ENCODE measurements at regions not wholly inside any gene's neighbourhood (a gene's known extent, or its start where the extent isn't known, plus 50 kb on each side); places are given as distances from the start of the nearest gene placed in this dataset.
"Not testable (repeated sequence)": the region's sequence is repeated elsewhere in the genome, so short reads cannot be mapped to it uniquely, and the experiment has no call there.

DNA sequence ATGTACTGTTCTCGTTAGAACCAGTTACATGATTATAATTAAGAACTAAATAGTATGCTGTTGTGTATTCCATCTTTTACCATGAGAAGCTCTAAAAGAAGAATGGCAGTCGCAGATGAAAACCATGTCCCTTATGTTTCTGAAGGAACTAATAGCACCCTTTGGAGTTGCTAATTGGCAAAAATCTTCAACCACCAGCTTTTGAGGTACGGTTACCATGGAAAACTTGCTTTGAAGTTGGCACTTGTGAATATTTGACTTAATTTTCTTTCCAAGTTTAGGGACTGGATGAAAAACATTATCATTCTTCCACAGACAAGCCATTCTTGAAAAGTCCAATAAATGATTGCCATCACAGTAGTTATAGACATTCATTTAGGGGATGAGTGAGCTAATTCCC, 666.6 kb upstream of the ROBO1 start:
- DNase-seq = no peak

DNA sequence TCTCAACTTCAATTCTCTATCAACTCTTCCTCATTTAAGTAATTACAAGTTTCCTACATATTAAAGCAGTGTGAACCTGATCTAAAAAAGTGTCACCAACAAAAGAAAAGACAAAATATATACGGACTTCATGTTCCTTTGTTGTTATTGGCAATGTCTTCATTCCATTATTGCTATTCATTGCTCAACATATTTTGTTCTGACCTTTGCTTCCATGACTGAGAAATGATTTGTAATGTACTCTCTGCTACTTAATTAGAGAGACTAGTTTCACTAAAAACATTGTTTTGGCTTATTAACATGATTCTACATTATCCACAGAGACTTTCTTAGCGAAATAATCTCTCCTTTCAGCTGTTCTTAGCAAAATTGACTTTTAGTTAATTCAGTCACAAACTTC, 657.2 kb upstream of the ROBO1 start:
- DNase-seq = no peak

DNA sequence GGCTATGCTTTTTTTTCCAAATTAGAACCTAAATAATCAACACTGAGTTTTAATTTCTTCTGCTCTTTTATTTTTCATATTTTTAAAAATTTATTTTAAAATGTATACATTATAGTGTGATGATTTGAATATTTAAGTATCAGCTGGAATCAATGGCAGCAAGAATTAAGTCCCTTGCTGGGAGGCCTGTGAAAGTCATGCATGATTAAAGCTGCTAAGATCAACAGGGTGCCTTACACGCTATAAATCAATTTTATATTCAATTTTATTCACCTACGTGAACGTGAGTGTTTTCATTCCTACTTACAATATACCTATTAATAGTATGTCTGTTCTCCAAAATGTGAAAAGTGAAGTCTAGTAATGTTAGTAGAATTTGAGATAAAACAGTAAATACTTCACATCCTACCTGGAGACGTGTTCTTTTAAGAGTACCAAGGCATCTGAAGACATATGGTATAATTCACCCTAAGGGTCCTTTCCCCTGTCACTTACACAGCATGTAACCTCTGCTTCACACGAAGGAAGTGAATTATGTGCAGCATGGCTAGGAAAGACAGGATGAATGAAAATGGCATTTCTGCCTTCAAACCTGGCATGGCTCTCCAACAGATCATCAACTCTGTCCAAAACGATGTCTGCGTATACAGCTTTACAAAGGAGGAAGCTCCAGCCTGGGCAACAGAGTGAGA, 640.4 kb upstream of the ROBO1 start:
- no peak for DNase-seq

DNA sequence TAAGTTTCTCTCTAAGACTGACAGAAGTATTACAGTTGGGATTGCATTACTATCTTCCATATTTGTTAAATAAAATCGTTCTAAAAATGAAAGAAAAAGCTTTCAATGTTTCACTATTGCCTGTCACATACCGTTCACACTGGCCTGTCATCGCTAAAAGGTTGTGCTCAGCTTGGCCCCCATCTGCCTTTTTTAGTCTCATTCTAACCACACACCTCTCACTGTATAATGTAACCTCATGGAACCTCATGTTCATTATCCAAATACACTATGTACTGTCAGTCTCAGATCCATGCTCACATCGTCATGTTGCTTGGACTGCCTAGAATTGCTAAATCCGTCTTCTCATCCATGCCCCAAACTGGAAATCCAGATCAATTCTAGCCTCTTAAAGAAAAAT, 637.8 kb upstream of the ROBO1 start:
- no peak for DNase-seq

DNA sequence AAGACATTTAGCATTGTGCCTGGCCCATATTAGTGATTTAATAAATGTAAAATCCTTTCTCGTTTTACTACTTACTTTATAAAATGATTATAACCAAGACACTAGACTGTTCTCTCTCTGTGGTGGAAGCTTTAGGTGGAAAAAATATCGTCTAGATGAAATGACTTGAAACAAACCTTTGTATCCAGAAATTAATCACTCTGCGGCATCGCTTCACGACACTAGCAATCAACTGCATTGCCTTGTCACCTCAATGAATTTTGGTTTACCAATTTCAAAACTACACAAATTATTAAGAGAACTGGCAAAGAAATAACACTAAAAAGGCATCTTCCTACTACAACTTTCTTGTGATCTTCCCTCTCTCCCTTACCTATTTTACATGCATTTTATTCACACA, 627.2 kb upstream of the ROBO1 start:
- DNase-seq = no peak

DNA sequence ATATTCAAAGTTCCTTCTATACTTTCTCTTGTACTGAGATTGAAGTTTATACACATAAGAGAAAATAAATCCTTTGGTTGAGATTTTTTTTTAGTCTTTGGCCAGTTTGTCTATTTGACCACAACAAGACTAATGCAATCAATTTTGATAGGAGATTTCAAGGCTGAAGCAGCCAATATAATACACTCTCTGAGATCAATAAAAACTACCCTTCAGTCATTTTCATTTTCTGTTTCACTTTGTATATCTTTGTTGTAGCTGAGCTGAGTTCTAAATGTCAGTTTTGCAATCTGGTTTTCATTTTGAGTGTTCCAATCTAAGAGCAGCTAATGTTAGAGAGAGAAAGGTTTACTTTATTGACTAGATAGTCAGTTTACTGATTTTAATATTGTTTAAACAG, 623.8 kb upstream of the ROBO1 start:
- no peak for DNase-seq

DNA sequence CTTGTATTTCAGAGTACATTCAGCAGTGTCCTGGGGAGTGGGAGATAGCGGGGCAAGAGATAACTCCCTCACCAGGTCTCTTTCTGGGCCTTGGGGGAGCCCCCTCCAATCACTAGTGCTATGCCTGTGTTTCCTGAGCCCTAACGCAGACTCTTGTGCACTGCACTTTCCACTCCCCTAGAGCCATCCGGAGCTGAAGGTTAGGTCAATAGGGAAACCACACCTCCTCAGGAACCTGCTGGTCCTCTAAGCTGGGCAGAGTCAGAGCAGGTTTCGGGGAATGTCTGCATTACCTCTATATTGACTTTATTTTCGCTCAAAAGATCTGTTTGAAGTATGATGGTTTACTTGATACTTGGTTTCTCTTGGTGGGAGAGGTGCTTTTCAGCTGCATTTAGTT, 617.0 kb upstream of the ROBO1 start:
- DNase-seq = no peak

DNA sequence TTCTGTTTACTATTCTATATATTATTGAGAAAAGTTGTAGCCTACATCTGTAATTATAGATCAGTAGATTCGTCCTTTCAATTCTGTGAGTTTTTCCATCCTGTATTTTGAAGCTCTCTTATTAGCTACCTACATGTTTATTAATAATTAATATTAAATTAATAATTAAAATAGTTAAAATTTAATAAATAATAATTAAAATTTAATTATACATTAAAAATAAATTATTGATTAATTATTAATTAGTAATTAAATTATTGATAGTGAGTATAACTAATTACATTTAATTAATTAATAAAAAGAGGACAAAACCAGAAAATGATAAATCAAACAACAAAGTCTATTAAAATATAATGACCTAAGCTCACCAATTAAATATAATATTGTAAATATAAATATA, 606.6 kb upstream of the ROBO1 start:
- DNase-seq = no peak

DNA sequence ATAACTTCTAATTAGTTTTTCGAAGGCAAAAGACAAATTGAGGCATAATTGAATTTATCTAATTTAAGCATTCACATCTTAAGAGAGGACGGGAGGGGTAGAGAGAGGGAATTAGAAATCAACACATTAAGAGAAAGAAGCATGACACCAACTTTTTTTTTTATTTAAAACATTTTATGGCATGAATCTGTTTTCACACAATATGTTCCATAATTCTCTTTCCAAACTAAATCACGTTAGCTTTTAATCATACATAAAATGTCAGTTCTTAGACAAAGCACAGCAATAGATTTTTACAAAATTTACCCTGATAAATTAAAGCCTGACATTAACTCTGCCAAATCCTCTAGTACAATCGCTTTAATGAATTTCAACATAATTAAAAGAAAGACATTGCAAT, 600.8 kb upstream of the ROBO1 start:
- DNase-seq = no peak

DNA sequence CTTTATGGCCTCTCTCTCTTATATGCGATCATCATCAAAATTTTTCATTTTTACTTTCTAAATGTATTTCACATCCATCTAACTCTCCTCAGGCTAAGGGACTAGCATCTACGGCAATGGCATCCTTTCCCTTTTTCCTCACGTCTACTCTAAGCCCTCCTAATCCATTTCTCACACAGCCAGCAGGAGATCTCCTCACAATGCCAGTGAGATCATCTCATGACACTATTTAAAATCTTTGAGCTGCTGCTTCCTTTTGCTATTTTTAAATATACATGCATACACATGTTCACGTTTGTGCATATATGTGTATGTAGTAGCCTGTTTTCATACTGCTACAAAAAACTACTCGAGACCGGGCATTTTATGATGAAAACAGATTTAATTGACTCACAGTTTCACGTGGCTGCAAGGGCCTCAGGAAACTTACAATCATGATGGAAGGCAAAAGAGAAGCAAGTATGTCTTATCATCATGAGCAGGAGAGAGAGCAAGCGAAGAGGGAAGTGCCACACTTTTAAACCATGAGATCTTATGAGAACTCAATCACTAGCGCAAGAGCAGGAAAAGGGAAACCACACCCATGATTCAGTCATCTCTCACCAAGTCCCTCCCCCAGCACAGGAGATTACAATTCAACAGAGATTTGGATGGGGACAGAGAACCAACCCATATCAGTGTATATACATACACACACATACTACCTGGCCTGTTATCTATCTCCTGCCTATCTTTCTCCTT, 599.2 kb upstream of the ROBO1 start:
- DNase-seq = no peak

DNA sequence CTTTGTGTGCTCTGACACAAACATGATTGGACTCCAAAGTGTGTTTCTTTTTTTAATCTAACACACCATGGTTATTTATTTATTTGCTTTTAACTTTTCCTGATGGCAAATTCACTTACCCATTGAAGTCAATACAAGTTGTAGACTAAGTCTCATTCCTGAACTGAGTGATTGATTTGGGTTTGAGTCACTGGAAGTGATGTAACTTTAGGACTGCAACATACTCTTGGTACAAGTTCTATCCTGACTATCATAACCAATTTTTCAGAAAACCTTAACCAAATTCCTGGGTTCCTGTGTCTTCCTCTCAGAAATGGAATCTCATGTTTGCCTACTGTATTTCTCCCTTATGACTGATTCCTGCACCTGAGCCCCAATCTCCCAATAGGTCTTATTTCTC, 590.0 kb upstream of the ROBO1 start:
- no peak for DNase-seq

DNA sequence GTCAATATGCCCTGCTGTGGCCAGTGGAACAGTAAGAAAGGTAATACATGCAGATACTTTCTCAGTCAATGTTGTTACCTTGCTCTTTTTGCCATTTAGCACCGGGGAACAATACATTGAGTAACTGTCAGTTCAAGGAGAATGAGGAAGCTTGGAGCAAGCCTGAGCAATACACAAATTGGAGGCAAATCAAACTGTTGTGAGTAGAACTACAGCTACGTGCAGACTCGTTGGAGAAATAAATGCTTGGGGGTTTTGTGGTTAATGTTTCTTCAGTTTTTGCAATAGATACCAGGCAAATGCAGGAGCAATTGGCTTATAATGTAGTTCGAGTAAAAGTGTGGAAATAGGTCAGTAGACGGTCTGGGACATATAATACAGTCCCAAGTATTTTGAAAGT, 587.3 kb upstream of the ROBO1 start:
- DNase-seq = no peak

DNA sequence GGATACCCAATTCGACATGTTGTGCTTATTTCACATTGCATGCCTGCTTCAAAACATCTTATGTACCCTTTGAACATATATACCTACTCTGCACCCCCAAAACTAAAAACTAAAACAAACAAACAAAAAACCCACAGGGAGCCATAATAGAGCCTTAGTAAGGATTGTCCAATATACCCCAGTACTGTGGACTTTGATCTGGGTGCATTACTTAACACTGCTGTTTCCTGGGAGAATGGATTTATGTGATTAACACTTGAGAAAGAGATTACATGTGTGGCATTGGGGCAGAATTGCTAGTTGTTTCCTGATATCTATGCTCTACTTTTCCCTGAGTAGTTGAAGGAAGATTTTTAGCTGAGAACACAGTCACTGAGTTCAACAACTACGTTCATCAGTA, 583.4 kb upstream of the ROBO1 start:
- DNase-seq = no peak

DNA sequence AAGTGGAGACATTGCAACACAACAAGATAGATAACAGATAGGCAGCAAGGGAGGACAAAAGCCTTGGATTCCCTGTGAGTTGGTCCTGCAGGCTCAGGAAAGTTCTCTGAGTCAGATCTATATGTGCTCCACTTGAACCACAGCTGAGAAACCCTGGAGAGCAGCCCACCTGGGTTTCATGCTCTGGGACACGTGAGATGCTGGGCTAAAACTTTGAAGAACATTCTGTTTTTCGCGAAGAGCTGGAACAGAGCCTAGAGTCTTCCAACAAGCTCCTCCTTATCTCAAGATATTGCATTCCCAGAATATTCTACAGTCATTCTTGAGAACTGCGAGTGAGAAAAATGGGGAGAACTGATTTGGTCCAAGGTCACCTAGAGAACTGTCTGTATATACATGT, 583.0 kb upstream of the ROBO1 start:
- no peak for DNase-seq

DNA sequence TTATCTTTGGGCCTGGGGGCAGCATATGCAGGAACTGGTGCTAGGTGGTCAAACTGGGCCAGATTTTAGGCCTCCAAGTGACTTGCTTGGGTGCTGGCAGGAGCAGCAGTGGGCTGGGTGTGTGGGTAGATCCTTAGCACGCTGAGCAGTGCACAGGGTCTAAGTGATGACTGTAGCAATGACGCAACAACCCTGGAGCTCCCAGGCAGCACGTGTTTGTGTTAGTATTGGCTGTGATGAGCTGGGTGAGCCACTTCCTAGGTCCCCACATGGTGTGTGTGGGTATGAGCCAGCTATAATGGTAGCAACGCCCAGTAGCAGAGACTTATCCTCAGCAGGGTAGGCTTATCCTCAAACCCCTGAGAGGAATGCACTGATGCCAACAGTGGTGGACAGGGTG, 570.6 kb upstream of the ROBO1 start:
- DNase-seq = no peak

DNA sequence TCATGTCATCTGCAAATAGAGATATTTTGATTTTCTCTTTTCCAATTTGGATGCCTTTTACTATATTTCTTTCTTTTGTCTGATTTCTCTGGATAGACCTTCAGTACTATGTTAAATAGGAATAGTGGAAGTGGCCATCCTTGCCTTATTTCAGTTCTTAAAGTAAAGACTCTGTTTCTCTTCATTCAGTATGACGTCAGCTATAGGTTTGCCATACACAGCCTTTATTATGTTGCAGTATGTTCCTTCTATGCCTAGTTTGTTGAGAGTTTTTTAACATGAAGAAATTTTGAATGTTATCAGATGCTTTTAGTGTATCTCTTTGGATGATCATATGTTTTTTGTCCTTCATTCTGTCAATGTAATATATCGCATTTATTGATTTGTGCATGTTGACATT, 566.7 kb upstream of the ROBO1 start:
- DNase-seq = no peak

DNA sequence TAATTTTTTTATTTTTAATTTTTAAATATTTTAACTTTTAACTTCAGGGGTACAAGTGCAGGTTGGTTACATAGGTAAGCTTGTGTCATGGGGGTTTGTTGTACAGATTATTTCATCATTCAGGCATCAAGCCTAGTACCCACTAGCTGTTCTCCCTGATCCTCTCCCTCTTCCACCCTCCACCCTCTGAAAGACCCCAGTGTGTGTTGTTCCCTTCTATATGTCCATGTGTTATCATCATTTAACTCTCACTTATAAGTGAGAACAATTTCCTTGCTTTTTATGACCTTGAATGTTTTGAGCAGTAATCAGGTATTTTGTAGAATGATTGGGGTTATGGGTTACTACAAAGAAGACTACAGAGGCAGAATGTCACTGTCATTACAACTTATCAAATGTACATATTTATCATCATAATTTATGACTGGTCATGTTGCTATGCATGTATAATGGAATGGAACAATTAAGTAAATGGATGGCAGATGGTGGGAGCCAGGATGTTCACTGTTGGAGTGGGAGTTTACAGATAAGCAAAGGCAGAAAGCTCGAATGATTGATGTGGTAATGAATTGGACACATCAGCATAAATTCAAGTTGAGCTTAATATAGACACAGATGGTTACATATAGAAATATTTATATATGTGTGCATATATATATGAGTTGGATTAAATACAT, 563.8 kb upstream of the ROBO1 start:
- DNase-seq = no peak

DNA sequence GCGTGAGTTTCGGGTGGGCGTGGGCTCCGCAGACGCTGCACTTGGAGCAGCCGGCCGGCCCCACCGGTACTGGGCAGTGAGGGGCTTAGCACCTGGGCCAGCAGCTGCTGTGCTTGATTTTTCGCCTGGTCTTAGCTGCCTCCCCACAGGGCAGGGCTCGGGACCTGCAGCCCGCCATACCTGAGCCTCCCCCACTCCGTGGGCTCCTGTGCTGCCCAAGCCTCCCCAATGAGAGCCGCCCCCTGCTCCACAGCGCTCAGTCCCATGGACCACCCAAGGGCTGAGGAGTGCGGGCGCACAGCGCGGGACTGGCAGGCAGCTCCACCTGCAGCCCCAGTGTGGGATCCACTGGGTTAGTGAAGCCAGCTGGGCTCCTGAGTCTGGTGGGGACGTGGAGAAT, 546.7 kb upstream of the ROBO1 start:
- DNase-seq = not testable (repeated sequence)

DNA sequence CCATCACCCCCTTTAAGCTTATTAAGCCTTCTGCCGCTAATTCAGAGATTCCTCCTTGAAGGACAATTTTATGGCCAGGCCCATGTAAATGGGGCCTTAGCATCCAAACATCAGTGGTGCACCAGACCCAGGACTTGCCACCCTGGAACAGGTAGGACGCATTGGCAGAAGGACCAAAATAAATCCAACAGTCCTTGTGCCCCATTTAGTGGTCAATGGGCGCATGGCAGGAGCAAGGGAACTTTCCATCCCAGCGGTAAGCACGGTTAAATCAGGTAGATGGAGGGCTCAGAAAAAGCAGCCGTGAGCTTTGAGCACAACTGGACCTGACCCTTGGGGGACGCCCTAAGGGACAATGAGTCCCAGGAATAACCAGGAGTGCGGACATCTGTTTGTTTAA, 540.8 kb upstream of the ROBO1 start:
- no peak for DNase-seq

DNA sequence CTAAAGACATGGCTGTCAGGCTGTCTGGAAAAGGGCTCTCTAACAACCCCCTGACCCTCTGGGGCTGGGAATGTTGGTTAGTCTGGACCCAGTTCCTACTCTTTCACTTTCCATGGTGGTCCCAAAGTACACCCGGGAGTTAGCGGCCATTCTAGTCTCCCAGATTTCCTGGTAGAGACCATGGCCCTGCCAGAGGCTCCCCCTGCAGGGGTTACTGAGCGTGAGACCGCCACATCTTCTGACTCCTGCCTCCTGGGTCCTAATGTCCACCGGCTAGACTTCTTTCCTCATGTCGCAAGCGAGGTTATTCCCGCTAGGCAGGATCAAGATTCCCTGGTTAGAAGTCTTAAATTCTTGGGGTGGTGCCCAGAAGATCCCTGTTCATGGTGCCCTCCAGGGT, 540.0 kb upstream of the ROBO1 start:
- no peak for DNase-seq

DNA sequence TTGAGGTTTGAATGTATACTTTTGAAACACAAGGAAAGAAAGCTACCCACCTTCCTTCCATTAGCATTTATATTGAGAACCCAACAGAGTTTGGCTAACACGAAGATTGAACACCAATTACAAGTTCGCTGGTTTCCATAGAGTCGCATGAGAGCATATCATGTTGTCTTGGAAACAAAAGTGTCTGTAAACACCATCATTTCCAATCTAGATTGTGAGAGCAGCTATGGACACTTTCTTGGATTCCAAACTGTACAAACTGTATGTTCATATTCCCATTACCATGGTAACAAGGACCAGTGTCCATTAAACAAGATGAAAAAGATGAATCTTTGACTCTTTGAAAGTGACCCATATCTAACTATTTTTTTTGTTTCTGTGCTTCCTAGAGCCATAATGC, 529.9 kb upstream of the ROBO1 start:
- DNase-seq = no peak

DNA sequence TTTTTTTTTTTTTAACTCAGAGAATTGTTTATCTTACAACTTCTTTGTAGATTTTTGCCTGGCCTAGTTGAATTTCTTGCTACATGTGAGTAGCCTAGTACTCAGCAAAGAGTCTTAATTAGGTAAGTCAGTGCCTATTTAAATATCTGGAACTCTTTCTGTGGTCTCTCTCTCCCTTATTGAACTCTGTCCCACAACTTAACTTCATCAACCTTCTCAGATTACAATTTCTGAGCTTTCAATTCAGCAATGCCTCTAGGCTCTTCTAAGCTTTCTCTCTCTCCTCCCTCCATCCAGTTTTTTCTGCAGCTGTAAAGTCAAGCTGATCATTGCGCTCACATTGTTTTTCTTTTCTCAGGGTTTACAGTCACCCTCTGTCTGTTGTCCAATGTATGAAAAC, 517.6 kb upstream of the ROBO1 start:
- DNase-seq = no peak

DNA sequence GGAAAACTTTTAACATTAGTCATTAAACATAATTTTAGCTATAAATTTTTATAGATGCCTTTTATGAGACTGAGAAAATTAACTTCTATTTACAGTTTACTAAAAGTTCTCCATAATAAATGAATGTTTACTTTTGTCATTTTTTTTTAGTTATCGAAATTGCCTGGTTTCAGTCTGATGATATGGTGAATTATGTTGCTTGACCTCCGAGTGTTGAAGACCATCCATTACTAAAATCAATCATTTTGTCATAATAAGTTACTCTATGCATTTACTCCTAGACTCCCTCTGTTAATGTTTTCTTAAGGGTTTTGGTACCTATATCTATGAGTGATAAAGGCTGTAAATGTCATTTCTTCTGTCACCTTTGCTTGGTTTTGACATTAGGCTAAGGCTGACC, 516.0 kb upstream of the ROBO1 start:
- no peak for DNase-seq

DNA sequence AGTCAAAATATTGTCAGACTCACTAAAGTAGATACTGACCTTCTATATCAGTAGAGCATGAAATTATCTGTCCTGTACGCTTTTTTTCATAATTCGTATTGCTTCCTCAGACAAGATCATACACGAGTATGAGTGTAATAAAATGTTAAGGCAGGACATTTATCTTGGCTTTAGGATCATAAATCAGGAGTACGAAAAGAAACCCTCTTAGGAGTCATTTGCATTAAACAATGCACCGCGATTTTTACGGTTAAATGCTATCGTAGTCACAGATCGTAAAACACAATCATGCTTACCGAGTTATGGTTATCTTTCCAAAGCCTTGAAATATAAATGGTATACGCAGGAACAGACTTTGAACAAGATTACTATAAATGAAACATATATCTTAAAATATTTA, 510.3 kb upstream of the ROBO1 start:
- no peak for DNase-seq

DNA sequence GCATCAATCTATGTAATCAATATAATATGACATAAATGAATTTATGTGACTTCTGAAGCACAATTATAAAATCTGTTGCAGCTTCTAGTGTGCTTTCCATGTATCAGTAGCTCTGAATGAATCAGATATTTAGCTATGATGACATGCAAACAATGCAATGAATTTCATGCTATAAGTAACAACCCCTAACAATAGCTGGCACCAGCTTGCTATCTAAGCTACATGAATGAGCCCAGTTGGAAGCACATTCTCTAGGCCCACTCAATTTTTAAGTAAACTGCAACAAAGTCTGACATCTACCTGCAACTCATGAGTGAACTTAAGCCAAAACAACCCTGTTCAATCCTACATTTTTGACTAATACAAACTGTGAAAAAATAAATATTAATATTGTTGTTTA, 507.3 kb upstream of the ROBO1 start:
- no peak for DNase-seq
